Fibroblast of lung (primary cell): ENCODE measurements at regions not wholly inside any gene's neighbourhood (a gene's known extent, or its start where the extent isn't known, plus 50 kb on each side); places are given as distances from the start of the nearest gene placed in this dataset.

Experiments used
- EZH2 ChIP-seq: IDR thresholded peaks from 2 replicates; pipeline ENCODE4 v1.5.1; 2012; ENCODE audit warnings: low read length, control low read depth, mild to moderate bottlenecking; ENCODE audit errors: missing control alignments
- TF ChIP-seq, protein P1 (sequence below), 2 donors: IDR thresholded peaks in 1 of 2; conservative IDR thresholded peaks in 1 of 2; 1 replicate in 1 of 2; 2 replicates in 1 of 2; pipeline ENCODE4 v1.5.1; 2011 to 2012; ENCODE audit warnings: low read length in 2 of 2, control low read depth in 1 of 2, inconsistent platforms in 1 of 2, low read depth in 1 of 2, mild to moderate bottlenecking in 1 of 2

GRCh38 chr12:66755727-66756395 is 77.0 kb upstream of the GRIP1 start:
- TF ChIP-seq, protein P1, sequence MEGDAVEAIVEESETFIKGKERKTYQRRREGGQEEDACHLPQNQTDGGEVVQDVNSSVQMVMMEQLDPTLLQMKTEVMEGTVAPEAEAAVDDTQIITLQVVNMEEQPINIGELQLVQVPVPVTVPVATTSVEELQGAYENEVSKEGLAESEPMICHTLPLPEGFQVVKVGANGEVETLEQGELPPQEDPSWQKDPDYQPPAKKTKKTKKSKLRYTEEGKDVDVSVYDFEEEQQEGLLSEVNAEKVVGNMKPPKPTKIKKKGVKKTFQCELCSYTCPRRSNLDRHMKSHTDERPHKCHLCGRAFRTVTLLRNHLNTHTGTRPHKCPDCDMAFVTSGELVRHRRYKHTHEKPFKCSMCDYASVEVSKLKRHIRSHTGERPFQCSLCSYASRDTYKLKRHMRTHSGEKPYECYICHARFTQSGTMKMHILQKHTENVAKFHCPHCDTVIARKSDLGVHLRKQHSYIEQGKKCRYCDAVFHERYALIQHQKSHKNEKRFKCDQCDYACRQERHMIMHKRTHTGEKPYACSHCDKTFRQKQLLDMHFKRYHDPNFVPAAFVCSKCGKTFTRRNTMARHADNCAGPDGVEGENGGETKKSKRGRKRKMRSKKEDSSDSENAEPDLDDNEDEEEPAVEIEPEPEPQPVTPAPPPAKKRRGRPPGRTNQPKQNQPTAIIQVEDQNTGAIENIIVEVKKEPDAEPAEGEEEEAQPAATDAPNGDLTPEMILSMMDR (conservative IDR thresholded peaks at IDR 0.05 in 1 of 2, IDR thresholded peaks at IDR 0.05 in 1 of 2; ENCODE audit: low read depth in 1 of 2, low read length in 2 of 2) = no peak
- no peak for TF ChIP-seq EZH2
